ENCODE measurements at regions not wholly inside any gene's neighbourhood (a gene's known extent, or its start where the extent isn't known, plus 50 kb on each side); places are given as distances from the start of the nearest gene placed in this dataset.

- Histone ChIP-seq H3K9ac (ENCODE audit: low read length) (no peak overlapping the region), H3K27ac (ENCODE audit: low read length in 2 of 2) (no peak overlapping the region)
Measured at GRCh38 chr10:90587081-90587491, 270.8 kb downstream of the HTR7 start.

GRCh38 chr10:90587561-90587960 is 270.3 kb downstream of the HTR7 start:
- H3K27me3 ChIP-seq (replicated peaks in 1 of 4; ENCODE audit: control extremely low read depth in 1 of 4, control insufficient read depth in 3 of 4, insufficient read depth in 4 of 4, low read length in 3 of 4) = peaks cover 0 to 2% (median 0%) of the 10 kb centered on the region in 4 experiments
- TF ChIP-seq CTCF (IDR thresholded peaks at IDR 0.05) (no peak), EZH2 (IDR thresholded peaks at IDR 0.05; ENCODE audit: borderline replicate concordance, insufficient read depth, low read depth, low read length, poor library complexity, severe bottlenecking) (no peak)
- peaks cover 5% of the 10 kb centered on the region for H3K9me3 Mint-ChIP-seq (ENCODE audit: insufficient read depth)
- no CpG with 5 or more reads among the region's 2 CpGs for WGBS (ENCODE audit: insufficient coverage)
- H3K79me2 ChIP-seq (ENCODE audit: control insufficient read depth, insufficient read depth, low read length) = no peaks in the 10 kb centered on the region
- no peaks in the 10 kb centered on the region for H3K9me3 ChIP-seq (ENCODE audit: control extremely low read depth in 1 of 3, control insufficient read depth in 2 of 3, insufficient read depth in 1 of 3, low read length in 2 of 3)
- no peaks in the 10 kb centered on the region for H3K4me1 ChIP-seq (ENCODE audit: control insufficient read depth in 2 of 2, insufficient read depth in 2 of 2, low read length in 2 of 2)
- no peak overlapping the region for H3K4me3 Mint-ChIP-seq
- H3K27me3 Mint-ChIP-seq = peaks cover 20% of the 10 kb centered on the region
- no peak overlapping the region for H3K27ac Mint-ChIP-seq
- H4K20me1 ChIP-seq (ENCODE audit: control insufficient read depth, insufficient read depth, low read length, poor library complexity, severe bottlenecking) = no peaks in the 10 kb centered on the region
- no peak for DNase-seq
- no peak overlapping the region for H2AFZ ChIP-seq (ENCODE audit: insufficient read depth, low read depth, low read length, poor library complexity, severe bottlenecking)
- no peaks in the 10 kb centered on the region for H3K4me1 Mint-ChIP-seq
- CTCF ChIA-PET = no interaction called here
- POLR2A ChIA-PET = no interaction called here
- no peak overlapping the region for H3K9ac ChIP-seq (ENCODE audit: low read length)
- H3K36me3 ChIP-seq (replicated peaks in 1 of 2; ENCODE audit: control extremely low read depth in 1 of 2, control insufficient read depth in 1 of 2, extremely low read depth in 1 of 2, insufficient read depth in 2 of 2, low read length in 1 of 2) = no peaks in the 10 kb centered on the region
- ATAC-seq (ENCODE audit: low read depth) = no peak
- no peak overlapping the region for H3K27ac ChIP-seq (ENCODE audit: low read length in 2 of 2)
- no peak overlapping the region for H3K4me2 ChIP-seq (replicated peaks; ENCODE audit: low read depth, low read length, poor library complexity, severe bottlenecking)
- intact Hi-C loops (cut with micrococcal nuclease) = no loop called here
- H3K4me3 ChIP-seq (ENCODE audit: control extremely low read depth in 1 of 5, extremely low read depth in 1 of 5, insufficient read depth in 1 of 5, low read depth in 2 of 5, low read length in 4 of 5) = no peak overlapping the region

More at GRCh38 chr10:90587081-90587491, 270.8 kb downstream of the HTR7 start:
- Histone ChIP-seq H2AFZ (ENCODE audit: insufficient read depth, low read depth, low read length, poor library complexity, severe bottlenecking) (no peak overlapping the region), H3K4me3 (ENCODE audit: control extremely low read depth in 1 of 5, extremely low read depth in 1 of 5, insufficient read depth in 1 of 5, low read depth in 2 of 5, low read length in 4 of 5) (no peak overlapping the region), H3K4me1 (ENCODE audit: control insufficient read depth in 2 of 2, insufficient read depth in 2 of 2, low read length in 2 of 2) (no peaks in the 10 kb centered on the region), H3K9me3 (ENCODE audit: control extremely low read depth in 1 of 3, control insufficient read depth in 2 of 3, insufficient read depth in 1 of 3, low read length in 2 of 3) (no peaks in the 10 kb centered on the region), H3K79me2 (ENCODE audit: control insufficient read depth, insufficient read depth, low read length) (no peaks in the 10 kb centered on the region), H3K27me3 (replicated peaks in 1 of 4; ENCODE audit: control extremely low read depth in 1 of 4, control insufficient read depth in 3 of 4, insufficient read depth in 4 of 4, low read length in 3 of 4) (peaks cover 0 to 2% (median 0%) of the 10 kb centered on the region in 4 experiments), H4K20me1 (ENCODE audit: control insufficient read depth, insufficient read depth, low read length, poor library complexity, severe bottlenecking) (no peaks in the 10 kb centered on the region), H3K4me2 (replicated peaks; ENCODE audit: low read depth, low read length, poor library complexity, severe bottlenecking) (no peak overlapping the region), H3K36me3 (replicated peaks in 1 of 2; ENCODE audit: control extremely low read depth in 1 of 2, control insufficient read depth in 1 of 2, extremely low read depth in 1 of 2, insufficient read depth in 2 of 2, low read length in 1 of 2) (no peaks in the 10 kb centered on the region)
- Mint-ChIP-seq H3K27ac (no peak overlapping the region), H3K4me1 (no peaks in the 10 kb centered on the region), H3K4me3 (no peak overlapping the region), H3K9me3 (ENCODE audit: insufficient read depth) (peaks cover 5% of the 10 kb centered on the region), H3K27me3 (peaks cover 17% of the 10 kb centered on the region)
- no peak for DNase-seq
- CTCF ChIA-PET = no interaction called here
- TF ChIP-seq CTCF (IDR thresholded peaks at IDR 0.05) (no peak), EZH2 (IDR thresholded peaks at IDR 0.05; ENCODE audit: borderline replicate concordance, insufficient read depth, low read depth, low read length, poor library complexity, severe bottlenecking) (no peak)
- intact Hi-C loops (cut with micrococcal nuclease) = no loop called here
- POLR2A ChIA-PET = no interaction called here
- ATAC-seq (ENCODE audit: low read depth) = no peak
- WGBS (ENCODE audit: insufficient coverage) = no CpG with 5 or more reads among the region's 1 CpG

Data from B cell (primary cell).